HepG2 (cell line): ENCODE measurements at regions not wholly inside any gene's neighbourhood (a gene's known extent, or its start where the extent isn't known, plus 50 kb on each side); places are given as distances from the start of the nearest gene placed in this dataset.

Experiments used
- ARNTL ChIP-seq: sonication (generic); formaldehyde crosslinking; IDR thresholded peaks from 2 replicates; pipeline ENCODE4 v1.4.0; 2020; ENCODE audit warnings: mild to moderate bottlenecking, missing genetic modification reagents
- EHMT2 ChIP-seq: fragments of 200-600 bp; sonication (generic); IDR thresholded peaks from 2 replicates; pipeline ENCODE4 v1.7.0; 2017; ENCODE audit warnings: antibody characterized with exemption, low read depth, low read length, borderline replicate concordance
- KLF6 ChIP-seq: IDR thresholded peaks from 2 replicates; pipeline ENCODE4 v1.8.0; 2016; ENCODE audit warnings: missing biosample characterization, missing genetic modification reagents
- MXD4 ChIP-seq: IDR thresholded peaks from 2 replicates; pipeline ENCODE4 v1.6.1; 2016; ENCODE audit warnings: mild to moderate bottlenecking, missing biosample characterization, missing genetic modification reagents
- NR2F1 ChIP-seq, 2 experiments: fragments of 450-650 bp in 1 of 2; formaldehyde crosslinking in 1 of 2; IDR thresholded peaks; 2 replicates each; pipeline versions ENCODE4 v1.5.0 to v1.6.1; 2016 to 2020; ENCODE audit warnings: mild to moderate bottlenecking in 1 of 2, missing compliant biosample characterization in 1 of 2, missing genetic modification reagents in 1 of 2, moderate library complexity in 1 of 2
- NR2F6 ChIP-seq, 2 experiments: IDR thresholded peaks; 2 replicates each; pipeline ENCODE4 v1.6.1; 2016; ENCODE audit warnings: antibody characterized with exemption in 1 of 2, mild to moderate bottlenecking in 1 of 2
- NRL ChIP-seq: sonication (generic); formaldehyde crosslinking; IDR thresholded peaks from 2 replicates; pipeline ENCODE4 v1.5.0; 2020; ENCODE audit warnings: missing genetic modification reagents, mild to moderate bottlenecking, moderate library complexity, borderline replicate concordance
- PPARG ChIP-seq: conservative IDR thresholded peaks from 2 replicates; pipeline ENCODE4 v1.6.1; 2016; ENCODE audit warnings: missing biosample characterization, missing genetic modification reagents
- RCOR2 ChIP-seq: IDR thresholded peaks from 2 replicates; pipeline ENCODE4 v1.6.1; 2016; ENCODE audit warnings: missing biosample characterization, missing genetic modification reagents
- SRSF1 ChIP-seq: fragments of 200-400 bp; formaldehyde crosslinking; optimal IDR thresholded peaks from 2 replicates; pipeline ENCODE3; 2017; ENCODE audit warnings: mild to moderate bottlenecking, low read depth, low read length, moderate library complexity
- TAF15 ChIP-seq: fragments of 200-400 bp; formaldehyde crosslinking; IDR thresholded peaks from one replicate; pipeline ENCODE4 v1.6.1; 2018; ENCODE audit warnings: mild to moderate bottlenecking, low read depth, low read length; ENCODE audit not compliant: poor library complexity, severe bottlenecking
- TBP ChIP-seq: sonication (generic); formaldehyde crosslinking; IDR thresholded peaks from 2 replicates; pipeline ENCODE4 v1.5.0; 2020; ENCODE audit warnings: missing genetic modification reagents
- THAP7 ChIP-seq: sonication (generic); formaldehyde crosslinking; IDR thresholded peaks from 2 replicates; pipeline ENCODE4 v1.8.1; 2023; ENCODE audit warnings: mild to moderate bottlenecking, missing genetic modification reagents
- TOE1 ChIP-seq: sonication (generic); formaldehyde crosslinking; IDR thresholded peaks from 2 replicates; pipeline ENCODE4 v1.4.0; 2020; ENCODE audit warnings: mild to moderate bottlenecking, missing genetic modification reagents
- ZBTB46 ChIP-seq: sonication (generic); formaldehyde crosslinking; IDR thresholded peaks from 2 replicates; pipeline ENCODE4 v1.4.0; 2020; ENCODE audit warnings: mild to moderate bottlenecking, missing genetic modification reagents, borderline replicate concordance
- ZFP36L2 ChIP-seq: sonication (generic); formaldehyde crosslinking; IDR thresholded peaks from 2 replicates; pipeline ENCODE4 v1.4.0; 2020; ENCODE audit warnings: missing genetic modification reagents
- ZFY ChIP-seq: sonication (generic); formaldehyde crosslinking; IDR thresholded peaks from 2 replicates; pipeline ENCODE4 v1.4.0; 2020; ENCODE audit warnings: missing genetic modification reagents
- ZNF101 ChIP-seq: sonication (generic); formaldehyde crosslinking; IDR thresholded peaks from 2 replicates; pipeline ENCODE4 v1.4.0; 2020; ENCODE audit warnings: mild to moderate bottlenecking, low read depth, missing genetic modification reagents, borderline replicate concordance
- ZNF282 ChIP-seq: fragments of 450-650 bp; IDR thresholded peaks from 2 replicates; pipeline ENCODE4 v1.6.1; 2018; ENCODE audit not compliant: partially characterized antibody
- ZNF343 ChIP-seq: sonication (generic); formaldehyde crosslinking; IDR thresholded peaks from 2 replicates; pipeline ENCODE4 v1.4.0; 2020; ENCODE audit warnings: mild to moderate bottlenecking, missing genetic modification reagents
- ZSCAN22 ChIP-seq: sonication (generic); formaldehyde crosslinking; IDR thresholded peaks from 2 replicates; pipeline ENCODE4 v1.4.0; 2020; ENCODE audit warnings: mild to moderate bottlenecking, missing genetic modification reagents
- ZSCAN9 ChIP-seq: IDR thresholded peaks from 2 replicates; pipeline ENCODE4 v1.6.1; 2016; ENCODE audit warnings: borderline replicate concordance
- TF ChIP-seq, protein P1 (sequence below): sonication (generic); formaldehyde crosslinking; IDR thresholded peaks from 2 replicates; pipeline ENCODE4 v1.5.1; 2020; ENCODE audit warnings: mild to moderate bottlenecking, missing genetic modification reagents, moderate library complexity
- TF ChIP-seq, protein P2 (sequence below): sonication (generic); formaldehyde crosslinking; IDR thresholded peaks from 2 replicates; pipeline ENCODE4 v1.4.0; 2020; ENCODE audit warnings: missing genetic modification reagents

GRCh38 chr6:137352859-137353258, 133.7 kb upstream of the IFNGR1 start (continued):
- TF ChIP-seq ZNF343 (CRISPR knock-in tag) (no peak), TBP (no peak), TAF15 (no peak), ZSCAN9 (CRISPR knock-in tag) (no peak), ZNF282 (no peak), KLF6 (CRISPR knock-in tag) (no peak; the same call in 1 of the 2 replicates), SRSF1 (no peak), TOE1 (CRISPR knock-in tag) (no peak), PPARG (CRISPR knock-in tag) (peak; percentile 47; the same call in 1 of the 2 replicates), MXD4 (CRISPR knock-in tag) (no peak), ARNTL (CRISPR knock-in tag) (no peak), ZSCAN22 (CRISPR knock-in tag) (no peak), ZFP36L2 (no peak), THAP7 (CRISPR knock-in tag) (no peak), NRL (no peak), RCOR2 (CRISPR knock-in tag) (0 out of 2 replicates have a peak, but pooled peaks have one; percentile 18), NR2F1 (CRISPR knock-in tag; IDR thresholded peaks at IDR 0.05) (peak; percentile 63 to 66; a peak in 3 of 4 replicates), EHMT2 (no peak; the same call in 1 of the 2 replicates), ZFY (CRISPR knock-in tag) (no peak), ZNF101 (CRISPR knock-in tag) (no peak), ZBTB46 (no peak), NR2F6 (IDR thresholded peaks at IDR 0.05) (peak; percentile 69; the same call in 1 of the 2 replicates), NR2F6 (CRISPR knock-in tag; IDR thresholded peaks at IDR 0.05) (peak; percentile 74)
- TF ChIP-seq, protein P1, sequence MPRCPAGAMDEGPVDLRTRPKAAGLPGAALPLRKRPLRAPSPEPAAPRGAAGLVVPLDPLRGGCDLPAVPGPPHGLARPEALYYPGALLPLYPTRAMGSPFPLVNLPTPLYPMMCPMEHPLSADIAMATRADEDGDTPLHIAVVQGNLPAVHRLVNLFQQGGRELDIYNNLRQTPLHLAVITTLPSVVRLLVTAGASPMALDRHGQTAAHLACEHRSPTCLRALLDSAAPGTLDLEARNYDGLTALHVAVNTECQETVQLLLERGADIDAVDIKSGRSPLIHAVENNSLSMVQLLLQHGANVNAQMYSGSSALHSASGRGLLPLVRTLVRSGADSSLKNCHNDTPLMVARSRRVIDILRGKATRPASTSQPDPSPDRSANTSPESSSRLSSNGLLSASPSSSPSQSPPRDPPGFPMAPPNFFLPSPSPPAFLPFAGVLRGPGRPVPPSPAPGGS (CRISPR knock-in tag) = no peak
- TF ChIP-seq, protein P2, sequence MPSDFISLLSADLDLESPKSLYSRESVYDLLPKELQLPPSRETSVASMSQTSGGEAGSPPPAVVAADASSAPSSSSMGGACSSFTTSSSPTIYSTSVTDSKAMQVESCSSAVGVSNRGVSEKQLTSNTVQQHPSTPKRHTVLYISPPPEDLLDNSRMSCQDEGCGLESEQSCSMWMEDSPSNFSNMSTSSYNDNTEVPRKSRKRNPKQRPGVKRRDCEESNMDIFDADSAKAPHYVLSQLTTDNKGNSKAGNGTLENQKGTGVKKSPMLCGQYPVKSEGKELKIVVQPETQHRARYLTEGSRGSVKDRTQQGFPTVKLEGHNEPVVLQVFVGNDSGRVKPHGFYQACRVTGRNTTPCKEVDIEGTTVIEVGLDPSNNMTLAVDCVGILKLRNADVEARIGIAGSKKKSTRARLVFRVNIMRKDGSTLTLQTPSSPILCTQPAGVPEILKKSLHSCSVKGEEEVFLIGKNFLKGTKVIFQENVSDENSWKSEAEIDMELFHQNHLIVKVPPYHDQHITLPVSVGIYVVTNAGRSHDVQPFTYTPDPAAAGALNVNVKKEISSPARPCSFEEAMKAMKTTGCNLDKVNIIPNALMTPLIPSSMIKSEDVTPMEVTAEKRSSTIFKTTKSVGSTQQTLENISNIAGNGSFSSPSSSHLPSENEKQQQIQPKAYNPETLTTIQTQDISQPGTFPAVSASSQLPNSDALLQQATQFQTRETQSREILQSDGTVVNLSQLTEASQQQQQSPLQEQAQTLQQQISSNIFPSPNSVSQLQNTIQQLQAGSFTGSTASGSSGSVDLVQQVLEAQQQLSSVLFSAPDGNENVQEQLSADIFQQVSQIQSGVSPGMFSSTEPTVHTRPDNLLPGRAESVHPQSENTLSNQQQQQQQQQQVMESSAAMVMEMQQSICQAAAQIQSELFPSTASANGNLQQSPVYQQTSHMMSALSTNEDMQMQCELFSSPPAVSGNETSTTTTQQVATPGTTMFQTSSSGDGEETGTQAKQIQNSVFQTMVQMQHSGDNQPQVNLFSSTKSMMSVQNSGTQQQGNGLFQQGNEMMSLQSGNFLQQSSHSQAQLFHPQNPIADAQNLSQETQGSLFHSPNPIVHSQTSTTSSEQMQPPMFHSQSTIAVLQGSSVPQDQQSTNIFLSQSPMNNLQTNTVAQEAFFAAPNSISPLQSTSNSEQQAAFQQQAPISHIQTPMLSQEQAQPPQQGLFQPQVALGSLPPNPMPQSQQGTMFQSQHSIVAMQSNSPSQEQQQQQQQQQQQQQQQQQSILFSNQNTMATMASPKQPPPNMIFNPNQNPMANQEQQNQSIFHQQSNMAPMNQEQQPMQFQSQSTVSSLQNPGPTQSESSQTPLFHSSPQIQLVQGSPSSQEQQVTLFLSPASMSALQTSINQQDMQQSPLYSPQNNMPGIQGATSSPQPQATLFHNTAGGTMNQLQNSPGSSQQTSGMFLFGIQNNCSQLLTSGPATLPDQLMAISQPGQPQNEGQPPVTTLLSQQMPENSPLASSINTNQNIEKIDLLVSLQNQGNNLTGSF (CRISPR knock-in tag) = no peak
